ELF-1 (cell line): ENCODE measurements at regions not wholly inside any gene's neighbourhood (a gene's known extent, or its start where the extent isn't known, plus 50 kb on each side); places are given as distances from the start of the nearest gene placed in this dataset.
A peak's percentile ranks its signal among the peaks of the same experiment; 100 is the strongest.
"Not testable (repeated sequence)": the region's sequence is repeated elsewhere in the genome, so short reads cannot be mapped to it uniquely, and the experiment has no call there.

Source experiments
- DNase-seq: peaks from one replicate; pipeline ENCODE4 v3.0.0-alpha.2; 2016; ENCODE audit warnings: low read depth, low spot score

DNA sequence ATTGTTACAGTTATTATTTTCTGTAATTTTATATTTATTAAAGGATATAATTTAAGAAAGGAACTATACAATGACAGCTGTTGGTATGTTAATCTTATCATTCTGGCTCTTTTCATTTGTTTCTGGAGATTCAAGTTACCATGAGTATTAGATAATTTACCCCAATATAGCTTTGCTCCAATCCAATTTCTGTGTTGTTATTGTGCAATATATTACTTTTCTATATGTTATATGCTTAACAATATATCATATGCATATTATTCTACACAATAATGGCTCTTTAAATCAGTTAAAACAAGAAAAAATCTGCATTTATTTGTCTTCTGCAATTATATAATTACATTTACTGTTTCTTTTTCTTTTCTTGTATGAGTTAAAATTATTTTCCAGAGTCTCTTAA lies 1650.9 kb downstream of the BRINP3 start:
- no peak for DNase-seq

GRCh38 chr1:188827400-188827799 lies 1650.3 kb downstream of the BRINP3 start:
- DNase-seq = no peak

- not testable (repeated sequence) for DNase-seq
These were observed 1636.5 kb downstream of the BRINP3 start for GRCh38 chr1:188841111-188841696.

GRCh38 chr1:188846468-188846867 lies 1631.2 kb downstream of the BRINP3 start:
- no peak for DNase-seq

DNA sequence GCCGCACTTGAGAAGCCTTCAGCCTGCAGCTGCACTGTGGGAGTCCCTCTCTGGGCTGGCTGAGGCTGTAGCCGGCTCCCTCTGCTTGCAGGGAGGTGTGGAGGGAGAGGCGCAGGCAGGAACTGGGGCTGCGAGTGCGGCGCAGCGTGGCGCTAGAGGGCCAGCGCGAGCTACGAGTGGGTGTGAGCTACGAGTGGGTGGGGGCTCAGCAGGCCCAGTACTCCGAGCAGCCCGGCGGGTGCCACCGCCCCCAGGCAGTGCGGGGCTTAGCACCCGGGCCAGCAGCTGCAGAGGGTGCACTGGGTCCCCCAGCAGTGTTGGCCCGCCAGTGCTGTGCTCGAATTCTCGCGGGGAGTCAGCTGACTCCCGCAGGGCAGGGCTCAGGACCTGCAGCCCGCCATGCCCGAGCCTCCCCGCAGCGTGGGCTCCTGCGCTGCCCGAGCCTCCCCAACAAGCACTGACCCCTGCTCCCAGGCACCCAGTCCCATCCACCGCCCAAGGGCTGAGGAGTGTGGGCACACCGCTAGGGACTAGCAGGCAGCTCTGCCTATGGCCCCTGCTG lies 1620.1 kb downstream of the BRINP3 start:
- no peak for DNase-seq

- no peak for DNase-seq
These were observed 1610.0 kb downstream of the BRINP3 start for GRCh38 chr1:188867614-188868013.

GRCh38 chr1:188871164-188871563 lies 1606.5 kb downstream of the BRINP3 start:
- DNase-seq = no peak

DNA sequence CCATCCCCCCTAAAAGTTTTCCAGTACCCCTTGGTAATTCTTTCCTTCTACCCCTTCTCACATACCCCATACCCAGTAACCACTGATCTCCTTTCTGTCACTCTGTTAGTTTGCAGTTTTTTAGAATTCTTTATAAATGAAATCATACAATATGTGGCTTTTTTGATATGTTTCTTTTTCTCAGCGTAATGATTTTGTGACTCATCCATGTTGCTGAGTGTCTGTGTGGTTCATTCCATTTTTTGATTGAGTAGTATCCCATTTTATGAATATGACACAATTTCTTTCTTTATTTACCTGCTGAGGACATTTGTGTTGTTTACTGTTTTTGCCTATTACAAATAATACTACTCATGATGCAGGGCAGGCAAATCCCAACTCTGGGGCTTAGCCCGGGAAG lies 1605.3 kb downstream of the BRINP3 start:
- DNase-seq = no peak

DNA sequence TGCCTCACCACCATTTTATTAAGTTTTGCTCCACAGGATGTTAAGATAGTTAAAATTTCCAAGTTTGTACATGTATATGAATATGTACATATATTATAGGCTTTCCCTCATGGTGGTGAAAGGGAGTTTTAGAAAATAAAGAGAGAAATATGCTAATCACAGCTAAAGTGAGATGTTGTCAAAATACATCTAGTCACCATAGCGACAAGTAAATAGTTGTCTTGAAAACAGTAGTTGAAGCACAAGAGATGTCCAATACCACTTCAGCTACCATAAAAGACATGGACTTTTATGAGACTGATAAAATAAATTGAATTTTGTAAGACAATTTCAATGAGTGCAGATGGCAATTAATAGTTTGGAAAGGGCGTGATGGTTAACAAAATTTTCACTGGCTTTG lies 1600.0 kb downstream of the BRINP3 start:
- no peak for DNase-seq

- no peak for DNase-seq
These were observed 1589.3 kb downstream of the BRINP3 start for GRCh38 chr1:188888386-188888785.

DNA sequence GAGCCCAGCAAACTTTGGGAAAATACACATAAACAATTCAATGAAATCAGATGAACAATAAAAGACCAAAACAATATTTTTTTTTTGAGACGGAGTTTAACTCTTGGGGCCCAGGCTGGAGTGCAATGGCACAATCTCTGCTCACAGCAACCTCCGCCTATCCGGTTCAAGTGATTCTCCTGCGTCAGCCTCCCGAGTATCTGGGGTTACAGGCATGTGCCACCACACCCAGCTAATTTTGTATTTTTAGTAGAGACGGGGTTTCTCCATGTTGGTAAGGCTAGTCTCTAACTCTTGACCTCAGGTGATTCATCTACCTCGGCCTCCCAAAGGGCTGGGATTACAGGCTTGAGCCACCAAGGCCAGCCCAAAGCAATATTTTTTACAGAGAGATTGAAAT lies 1588.5 kb downstream of the BRINP3 start:
- DNase-seq = no peak

DNA sequence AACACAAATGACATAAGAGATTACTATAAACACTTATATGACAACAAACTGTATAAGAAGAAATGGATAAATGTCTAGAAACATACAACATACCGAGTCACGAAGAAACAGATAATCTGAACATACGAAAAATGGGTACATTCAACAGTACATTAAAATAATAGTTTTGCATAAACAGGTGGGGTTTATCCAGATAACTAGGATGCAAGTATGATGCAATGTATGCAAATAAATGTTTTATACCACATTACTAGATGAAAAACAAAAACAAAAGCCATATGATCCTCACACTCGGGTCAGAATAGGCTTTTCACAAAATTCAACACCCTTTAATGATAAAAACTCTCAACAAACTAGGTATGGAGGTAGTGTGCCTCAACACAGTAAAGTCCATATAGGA lies 1585.7 kb downstream of the BRINP3 start:
- no peak for DNase-seq

DNA sequence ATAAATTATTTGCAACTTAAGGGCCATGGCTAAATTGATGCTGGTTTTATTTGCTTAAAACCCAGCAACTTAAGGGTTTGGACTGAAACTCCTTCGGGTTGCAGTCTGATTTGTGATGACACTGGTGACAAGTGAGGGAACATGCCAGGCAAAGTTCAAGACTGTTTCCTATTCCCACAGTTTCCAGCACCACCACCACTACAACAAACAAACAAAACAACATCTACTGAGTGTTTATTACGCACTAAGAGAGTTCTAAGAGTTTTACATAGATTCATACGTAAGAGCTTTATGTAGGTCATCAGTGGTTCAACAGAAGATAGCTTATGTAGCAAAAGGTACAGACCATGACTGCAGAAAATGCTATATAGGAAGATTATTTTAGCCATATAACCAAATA lies 1582.1 kb downstream of the BRINP3 start:
- DNase-seq = no peak

- DNase-seq = no peak
These were observed 1574.4 kb downstream of the BRINP3 start for GRCh38 chr1:188903241-188903640.

GRCh38 chr1:188904201-188904600 lies 1573.5 kb downstream of the BRINP3 start:
- DNase-seq = peak; percentile 1

GRCh38 chr1:188906921-188907641 lies 1570.6 kb downstream of the BRINP3 start:
- DNase-seq = no peak

DNA sequence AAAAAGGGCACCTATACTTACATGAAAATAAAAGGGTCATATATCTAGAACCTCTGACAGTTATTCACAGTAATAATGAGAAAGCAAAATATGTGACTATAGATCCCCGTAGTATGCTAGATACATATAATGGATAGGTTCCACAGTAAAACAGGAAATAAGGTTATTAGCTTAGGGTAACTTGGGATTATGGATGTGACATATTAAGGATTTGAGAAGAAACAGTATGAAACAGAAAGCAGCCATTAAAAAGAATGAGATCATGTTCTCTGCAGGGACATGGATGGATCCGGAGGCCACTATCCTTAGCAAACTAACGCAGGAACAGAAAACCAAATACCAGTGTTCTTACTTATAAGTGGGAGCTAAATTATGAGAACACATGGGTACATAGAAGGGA lies 1547.3 kb downstream of the BRINP3 start:
- no peak for DNase-seq

DNA sequence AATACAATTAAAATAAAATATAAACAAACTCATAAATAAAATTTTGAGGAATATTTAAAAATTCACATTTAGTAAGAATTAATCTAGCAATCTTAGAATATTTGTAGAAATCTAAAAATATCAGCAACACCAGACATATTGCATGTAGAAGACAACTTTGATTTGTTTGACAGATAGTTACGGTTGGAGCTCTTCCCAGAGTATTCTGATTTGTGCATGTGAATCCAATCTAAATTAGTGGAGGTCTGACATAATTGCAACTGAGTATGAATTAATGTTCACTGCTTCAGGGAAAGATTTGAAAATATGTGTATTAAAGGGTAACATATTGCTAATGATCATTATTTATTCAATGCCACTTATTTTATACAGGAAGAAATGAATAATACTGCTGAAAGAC lies 1546.2 kb downstream of the BRINP3 start:
- no peak for DNase-seq

DNA sequence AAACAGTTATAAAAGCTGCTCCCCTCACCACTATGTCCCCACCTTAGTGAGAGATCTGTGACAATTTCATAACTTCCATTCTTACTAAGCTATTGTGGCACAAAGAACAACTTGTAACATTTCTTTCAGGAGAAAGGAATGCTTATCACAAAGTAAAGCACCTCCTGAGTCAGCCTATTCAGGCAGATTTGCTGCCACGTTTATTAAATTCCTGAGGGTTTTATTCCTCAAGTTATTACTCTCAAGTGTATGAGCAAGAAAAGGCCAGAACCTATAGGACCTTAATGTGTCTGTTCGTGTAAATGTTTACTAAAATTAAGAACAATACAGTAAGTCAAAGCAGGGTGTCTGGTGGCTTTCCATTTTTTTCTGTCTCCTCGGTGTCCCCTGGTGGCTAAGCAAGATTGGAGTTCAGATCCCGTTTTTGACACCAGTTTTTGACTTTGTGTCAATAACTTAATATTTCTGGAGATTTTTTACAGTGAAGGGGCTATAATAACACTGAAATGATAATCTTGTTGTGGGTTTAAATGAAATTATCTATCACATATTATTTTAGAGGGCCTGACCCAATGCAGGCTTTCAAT lies 1539.6 kb downstream of the BRINP3 start:
- DNase-seq = no peak

DNA sequence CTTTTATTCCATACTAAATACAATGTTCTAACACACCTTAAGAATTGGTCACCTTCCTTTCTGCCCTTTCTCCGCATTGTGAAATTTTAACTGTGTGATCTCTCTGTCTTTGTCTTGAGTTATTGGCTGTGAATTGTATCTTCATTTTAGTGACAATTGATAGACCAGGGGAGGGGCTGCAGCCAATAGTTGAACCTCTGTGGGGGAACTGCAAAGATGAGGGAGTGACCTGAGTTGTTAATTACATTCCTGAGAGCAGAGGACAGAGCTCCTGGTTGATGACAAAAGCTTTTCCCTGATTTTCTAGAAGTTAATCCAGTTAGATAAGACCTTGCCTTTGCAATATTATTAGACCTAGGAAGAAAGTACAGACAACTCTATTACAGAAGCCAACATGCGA lies 1535.7 kb downstream of the BRINP3 start:
- no peak for DNase-seq

GRCh38 chr1:188949701-188950100 lies 1528.0 kb downstream of the BRINP3 start:
- no peak for DNase-seq

DNA sequence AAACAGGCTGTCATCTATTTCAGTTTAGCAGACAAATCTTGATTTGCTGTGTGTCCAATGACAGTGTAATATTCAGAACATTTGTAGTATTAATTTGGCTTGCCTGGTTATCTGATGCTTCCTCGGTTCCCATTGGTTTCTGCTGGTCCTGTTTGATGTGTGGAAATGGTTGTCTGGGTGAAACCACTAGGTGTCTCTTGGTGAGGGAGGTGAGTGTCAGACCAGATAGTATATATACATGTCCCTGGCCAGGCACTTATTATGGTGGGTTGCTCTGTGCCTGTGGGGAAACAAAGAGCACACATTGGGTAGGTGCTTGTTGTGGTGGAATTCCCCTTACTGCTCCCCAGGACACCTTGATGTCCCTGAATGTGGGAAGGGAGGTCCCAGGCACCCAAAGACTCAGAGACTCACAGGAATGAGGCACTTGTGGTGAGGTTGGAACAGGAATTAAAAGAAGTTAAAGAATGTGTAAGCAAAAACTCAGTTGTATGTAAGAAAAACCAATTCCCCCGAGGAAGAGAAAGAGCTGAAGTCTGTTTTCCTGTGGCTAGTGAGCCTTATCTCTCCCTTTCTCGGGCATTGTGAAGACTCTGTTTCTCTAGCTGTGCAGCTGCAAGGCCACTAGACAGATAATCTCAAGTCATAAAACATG lies 1519.1 kb downstream of the BRINP3 start:
- DNase-seq = no peak
